Naive B cell (primary cell): ENCODE measurements at regions not wholly inside any gene's neighbourhood (a gene's known extent, or its start where the extent isn't known, plus 50 kb on each side); places are given as distances from the start of the nearest gene placed in this dataset.

Source experiments
- ATAC-seq, 2 donors: fragments of 150-1000 bp; cut with Tn5 transposase; 2 replicates each; pipeline ENCODE4 v1.10.0; 2021; ENCODE audit warnings: low read depth in 2 of 2, mild to moderate bottlenecking in 2 of 2, moderate library complexity in 2 of 2
- DNase-seq: peaks from one replicate; pipeline ENCODE4 v3.0.0; 2022
- H3K27ac Mint-ChIP-seq, 6 donors: one replicate each; pipeline ENCODE4 v1.8.0; 2020 to 2022; ENCODE audit warnings: mild to moderate bottlenecking in 6 of 6, mixed read lengths in 6 of 6, moderate library complexity in 5 of 6, inconsistent platforms in 2 of 6
- H3K27me3 Mint-ChIP-seq, 3 donors: one replicate each; pipeline ENCODE4 v1.8.0; 2021 to 2022; ENCODE audit warnings: mixed read lengths in 3 of 3, mild to moderate bottlenecking in 1 of 3
- H3K36me3 Mint-ChIP-seq, 2 donors: one replicate each; pipeline ENCODE4 v1.8.0; 2020 to 2022; ENCODE audit warnings: mixed read lengths in 2 of 2, inconsistent platforms in 1 of 2, mild to moderate bottlenecking in 1 of 2
- H3K4me1 Mint-ChIP-seq, 3 donors: one replicate each; pipeline ENCODE4 v1.8.0; 2020 to 2022; ENCODE audit warnings: mixed read lengths in 3 of 3, inconsistent platforms in 1 of 3, mild to moderate bottlenecking in 1 of 3, moderate library complexity in 1 of 3
- H3K4me3 Mint-ChIP-seq, 8 donors: one replicate each; pipeline ENCODE4 v1.8.0; 2020 to 2022; ENCODE audit warnings: mild to moderate bottlenecking in 8 of 8, mixed read lengths in 8 of 8, moderate library complexity in 8 of 8, inconsistent platforms in 2 of 8
- H3K9me3 Mint-ChIP-seq, 7 donors: one replicate each; pipeline ENCODE4 v1.8.0; 2020 to 2022; ENCODE audit warnings: mixed read lengths in 7 of 7, mild to moderate bottlenecking in 5 of 7, inconsistent platforms in 2 of 7, moderate library complexity in 1 of 7

- Mint-ChIP-seq H3K4me3 (no peak overlapping the region), H3K4me1 (peaks cover 0 to 6% (median 0%) of the 10 kb centered on the region in 3 donors)
- no peak for ATAC-seq
Observed at GRCh38 chr9:135006911-135007570, 80.4 kb upstream of the OLFM1 start.

GRCh38 chr9:135007601-135008000 is 79.9 kb upstream of the OLFM1 start:
- peaks cover 0 to 5% (median 0%) of the 10 kb centered on the region in 7 donors for H3K9me3 Mint-ChIP-seq
- H3K36me3 Mint-ChIP-seq = no peaks in the 10 kb centered on the region
- H3K4me3 Mint-ChIP-seq = no peak overlapping the region
- ATAC-seq (no peak), DNase-seq (no peak)
- no peak overlapping the region for H3K27ac Mint-ChIP-seq
- H3K27me3 Mint-ChIP-seq = peaks cover 8 to 19% (median 17%) of the 10 kb centered on the region in 3 donors
- peaks cover 0 to 4% (median 0%) of the 10 kb centered on the region in 3 donors for H3K4me1 Mint-ChIP-seq

More at GRCh38 chr9:135006911-135007570, 80.4 kb upstream of the OLFM1 start:
- H3K27me3 Mint-ChIP-seq = peaks cover 8 to 19% (median 17%) of the 10 kb centered on the region in 3 donors
- DNase-seq = no peak
- H3K9me3 Mint-ChIP-seq = peaks cover 0 to 7% (median under 1%) of the 10 kb centered on the region in 7 donors
- no peaks in the 10 kb centered on the region for H3K36me3 Mint-ChIP-seq
- no peak overlapping the region for H3K27ac Mint-ChIP-seq

- H3K27ac Mint-ChIP-seq = no peak overlapping the region
- no peaks in the 10 kb centered on the region for H3K36me3 Mint-ChIP-seq
- H3K9me3 Mint-ChIP-seq = peaks cover 0 to 2% (median 0%) of the 10 kb centered on the region in 7 donors
- no peak overlapping the region for H3K4me3 Mint-ChIP-seq
- peaks cover 4 to 19% (median 17%) of the 10 kb centered on the region in 3 donors for H3K27me3 Mint-ChIP-seq
- DNase-seq (no peak), ATAC-seq (no peak)
- no peaks in the 10 kb centered on the region for H3K4me1 Mint-ChIP-seq
Observed at GRCh38 chr9:135008416-135008815, 79.1 kb upstream of the OLFM1 start.

GRCh38 chr9:135009051-135009560 is 78.4 kb upstream of the OLFM1 start:
- H3K4me3 Mint-ChIP-seq = no peak overlapping the region
- H3K4me1 Mint-ChIP-seq = no peaks in the 10 kb centered on the region
- no peaks in the 10 kb centered on the region for H3K36me3 Mint-ChIP-seq
- DNase-seq (no peak), ATAC-seq (no peak)
- H3K27ac Mint-ChIP-seq = no peak overlapping the region
- peaks cover 4 to 23% (median 21%) of the 10 kb centered on the region in 3 donors for H3K27me3 Mint-ChIP-seq
- peaks cover 0 to under 1% (median 0%) of the 10 kb centered on the region in 7 donors for H3K9me3 Mint-ChIP-seq

- Mint-ChIP-seq H3K9me3 (no peaks in the 10 kb centered on the region), H3K27ac (peak overlapping the region in 2 of 6 donors; percentile 56 to 72), H3K36me3 (no peaks in the 10 kb centered on the region), H3K27me3 (peaks cover 0 to 18% (median 16%) of the 10 kb centered on the region in 3 donors), H3K4me3 (no peak overlapping the region), H3K4me1 (no peaks in the 10 kb centered on the region)
- no peak for ATAC-seq
- no peak for DNase-seq
Observed at GRCh38 chr9:135009794-135010585, 77.5 kb upstream of the OLFM1 start.

GRCh38 chr9:135010586-135010860 is 76.9 kb upstream of the OLFM1 start:
- H3K27me3 Mint-ChIP-seq = peaks cover 0 to 23% (median 15%) of the 10 kb centered on the region in 3 donors
- H3K4me3 Mint-ChIP-seq = no peak overlapping the region
- no peaks in the 10 kb centered on the region for H3K9me3 Mint-ChIP-seq
- DNase-seq (no peak), ATAC-seq (no peak)
- no peaks in the 10 kb centered on the region for H3K4me1 Mint-ChIP-seq
- H3K36me3 Mint-ChIP-seq = no peaks in the 10 kb centered on the region
- H3K27ac Mint-ChIP-seq = no peak overlapping the region

GRCh38 chr9:135010921-135011320 is 76.5 kb upstream of the OLFM1 start:
- ATAC-seq (no peak), DNase-seq (no peak)
- Mint-ChIP-seq H3K27ac (no peak overlapping the region), H3K4me3 (no peak overlapping the region), H3K4me1 (no peaks in the 10 kb centered on the region), H3K27me3 (peaks cover 0 to 27% (median 15%) of the 10 kb centered on the region in 3 donors), H3K36me3 (no peaks in the 10 kb centered on the region), H3K9me3 (no peaks in the 10 kb centered on the region)

- Mint-ChIP-seq H3K36me3 (no peaks in the 10 kb centered on the region), H3K27ac (no peak overlapping the region), H3K9me3 (no peaks in the 10 kb centered on the region), H3K4me1 (no peaks in the 10 kb centered on the region), H3K27me3 (peaks cover 4 to 29% (median 15%) of the 10 kb centered on the region in 3 donors), H3K4me3 (no peak overlapping the region)
- ATAC-seq (no peak), DNase-seq (no peak)
Observed at GRCh38 chr9:135012166-135012565, 75.3 kb upstream of the OLFM1 start.

GRCh38 chr9:135014311-135015010 is 73.0 kb upstream of the OLFM1 start:
- DNase-seq (no peak), ATAC-seq (no peak)
- no peaks in the 10 kb centered on the region for H3K9me3 Mint-ChIP-seq
- no peaks in the 10 kb centered on the region for H3K36me3 Mint-ChIP-seq
- no peak overlapping the region for H3K4me3 Mint-ChIP-seq
- no peak overlapping the region for H3K27ac Mint-ChIP-seq
- no peaks in the 10 kb centered on the region for H3K4me1 Mint-ChIP-seq
- peaks cover 4 to 22% (median 8%) of the 10 kb centered on the region in 3 donors for H3K27me3 Mint-ChIP-seq

GRCh38 chr9:135015096-135015495 is 72.4 kb upstream of the OLFM1 start:
- no peak for ATAC-seq
- Mint-ChIP-seq H3K9me3 (no peaks in the 10 kb centered on the region), H3K4me3 (no peak overlapping the region), H3K27ac (no peak overlapping the region), H3K4me1 (peaks cover 0 to 2% (median 0%) of the 10 kb centered on the region in 3 donors), H3K36me3 (no peaks in the 10 kb centered on the region), H3K27me3 (peaks cover 8 to 25% (median 13%) of the 10 kb centered on the region in 3 donors)
- DNase-seq = no peak

GRCh38 chr9:135015565-135015964 is 71.9 kb upstream of the OLFM1 start:
- Mint-ChIP-seq H3K4me3 (no peak overlapping the region), H3K36me3 (no peaks in the 10 kb centered on the region), H3K27me3 (peaks cover 10 to 28% (median 16%) of the 10 kb centered on the region in 3 donors), H3K4me1 (peaks cover 0 to 4% (median 0%) of the 10 kb centered on the region in 3 donors), H3K27ac (peak overlapping the region in 1 of 6 donors; percentile 33), H3K9me3 (no peaks in the 10 kb centered on the region)
- DNase-seq (no peak), ATAC-seq (no peak)

GRCh38 chr9:135016037-135016640 is 71.3 kb upstream of the OLFM1 start:
- peaks cover 10 to 28% (median 16%) of the 10 kb centered on the region in 3 donors for H3K27me3 Mint-ChIP-seq
- H3K9me3 Mint-ChIP-seq = no peaks in the 10 kb centered on the region
- no peak overlapping the region for H3K4me3 Mint-ChIP-seq
- H3K27ac Mint-ChIP-seq = no peak overlapping the region
- ATAC-seq = no peak
- H3K36me3 Mint-ChIP-seq = no peaks in the 10 kb centered on the region
- H3K4me1 Mint-ChIP-seq = peaks cover 0 to 4% (median 0%) of the 10 kb centered on the region in 3 donors
- DNase-seq = no peak

- H3K27ac Mint-ChIP-seq = no peak overlapping the region
- no peaks in the 10 kb centered on the region for H3K36me3 Mint-ChIP-seq
- H3K4me1 Mint-ChIP-seq = peaks cover 0 to 4% (median 0%) of the 10 kb centered on the region in 3 donors
- DNase-seq (no peak), ATAC-seq (no peak)
- peaks cover 12 to 28% (median 16%) of the 10 kb centered on the region in 3 donors for H3K27me3 Mint-ChIP-seq
- H3K4me3 Mint-ChIP-seq = no peak overlapping the region
- no peaks in the 10 kb centered on the region for H3K9me3 Mint-ChIP-seq
Observed at GRCh38 chr9:135016876-135017275, 70.6 kb upstream of the OLFM1 start.
